ENCODE measurements at regions not wholly inside any gene's neighbourhood (a gene's known extent, or its start where the extent isn't known, plus 50 kb on each side); places are given as distances from the start of the nearest gene placed in this dataset.

DNA sequence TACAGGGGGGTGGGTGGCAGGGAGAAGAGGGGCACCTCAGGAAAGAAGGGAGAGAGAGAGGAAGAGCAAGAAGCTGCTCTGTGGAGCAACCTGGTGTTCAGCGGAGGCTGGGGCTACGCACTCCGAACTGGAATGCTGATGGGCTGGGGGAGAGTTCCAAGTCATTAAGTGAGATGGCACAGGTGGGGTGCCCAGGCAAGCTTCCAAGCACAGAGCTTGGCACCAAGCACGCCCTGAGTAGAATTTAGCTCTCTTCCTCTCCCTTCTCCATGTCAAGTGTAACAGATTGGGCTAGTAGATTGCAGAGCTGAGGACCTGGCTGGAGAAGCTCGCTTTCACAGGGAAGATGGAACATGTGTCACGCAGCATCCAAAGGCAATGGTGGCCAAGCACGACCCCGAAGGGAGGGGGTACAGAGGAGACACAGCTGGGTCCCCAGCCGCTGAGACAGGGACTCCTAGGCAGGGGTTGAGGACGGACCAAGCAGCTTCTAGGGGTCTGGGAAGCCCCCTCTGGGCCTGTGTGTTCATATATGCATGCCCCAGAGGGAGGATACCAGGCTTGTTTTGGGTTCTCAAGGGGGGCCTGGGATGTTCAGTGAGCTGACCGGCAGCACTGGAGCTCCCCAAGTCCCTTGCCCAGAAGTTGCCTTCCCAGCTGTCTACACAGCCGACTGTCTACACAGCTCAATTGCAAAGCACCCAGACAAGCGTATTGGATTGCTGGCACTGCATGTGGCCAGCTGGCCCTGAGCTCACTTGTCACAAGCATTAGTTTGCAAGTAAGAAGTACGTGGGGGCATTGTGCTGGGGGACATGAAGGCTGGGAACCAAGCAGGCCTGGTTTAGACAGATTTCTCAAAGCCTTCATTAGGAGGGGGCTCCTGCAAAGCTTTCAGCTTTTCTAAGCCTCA lies 247.8 kb downstream of the ENGASE start:
- Histone ChIP-seq H3K4me3 (no peak overlapping the region), H3K9me3 (no peaks in the 10 kb centered on the region), H3K27ac (no peak overlapping the region), H3K36me3 (no peaks in the 10 kb centered on the region), H3K4me1 (no peaks in the 10 kb centered on the region), H3K27me3 (peaks cover 0 to 47% (median 2%) of the 10 kb centered on the region in 9 donors)
- DNase-seq, result peak in 1 of 5 donors; percentile 36
- TF ChIP-seq, protein P1, sequence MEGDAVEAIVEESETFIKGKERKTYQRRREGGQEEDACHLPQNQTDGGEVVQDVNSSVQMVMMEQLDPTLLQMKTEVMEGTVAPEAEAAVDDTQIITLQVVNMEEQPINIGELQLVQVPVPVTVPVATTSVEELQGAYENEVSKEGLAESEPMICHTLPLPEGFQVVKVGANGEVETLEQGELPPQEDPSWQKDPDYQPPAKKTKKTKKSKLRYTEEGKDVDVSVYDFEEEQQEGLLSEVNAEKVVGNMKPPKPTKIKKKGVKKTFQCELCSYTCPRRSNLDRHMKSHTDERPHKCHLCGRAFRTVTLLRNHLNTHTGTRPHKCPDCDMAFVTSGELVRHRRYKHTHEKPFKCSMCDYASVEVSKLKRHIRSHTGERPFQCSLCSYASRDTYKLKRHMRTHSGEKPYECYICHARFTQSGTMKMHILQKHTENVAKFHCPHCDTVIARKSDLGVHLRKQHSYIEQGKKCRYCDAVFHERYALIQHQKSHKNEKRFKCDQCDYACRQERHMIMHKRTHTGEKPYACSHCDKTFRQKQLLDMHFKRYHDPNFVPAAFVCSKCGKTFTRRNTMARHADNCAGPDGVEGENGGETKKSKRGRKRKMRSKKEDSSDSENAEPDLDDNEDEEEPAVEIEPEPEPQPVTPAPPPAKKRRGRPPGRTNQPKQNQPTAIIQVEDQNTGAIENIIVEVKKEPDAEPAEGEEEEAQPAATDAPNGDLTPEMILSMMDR (IDR thresholded peaks at IDR 0.05), result no peak
- no peak for TF ChIP-seq POLR2A (IDR thresholded peaks at IDR 0.05)
- 64 to 76% (median 69%) methylated on average over 13 to 14 of the region's 14 CpGs for WGBS, 4 donors
- intact Hi-C loops (cut with DNase I), result loop anchor here in 1 of 10 donors (10.0 kb wide), 1 partner anchor 58 kb away; no protein-coding TSS in a partner anchor
- ATAC-seq, result no peak

GRCh38 chr17:79320331-79320730 lies 245.7 kb downstream of the ENGASE start:
- H3K9me3 ChIP-seq, result no peaks in the 10 kb centered on the region
- no peak overlapping the region for H3K4me3 ChIP-seq
- no peak for DNase-seq
- no peak for TF ChIP-seq POLR2A (IDR thresholded peaks at IDR 0.05)
- TF ChIP-seq, protein P1 (IDR thresholded peaks at IDR 0.05), result no peak
- H3K36me3 ChIP-seq, result no peaks in the 10 kb centered on the region
- 61 to 71% (median 65%) methylated on average over 7 of the region's 7 CpGs for WGBS, 4 donors
- no peak overlapping the region for H3K27ac ChIP-seq
- no peaks in the 10 kb centered on the region for H3K4me1 ChIP-seq
- intact Hi-C loops (cut with DNase I), result loop anchor here in 1 of 10 donors (10.0 kb wide), 1 partner anchor 56 kb away; no protein-coding TSS in a partner anchor
- no peak for ATAC-seq
- peaks cover 0 to 57% (median 16%) of the 10 kb centered on the region in 9 donors for H3K27me3 ChIP-seq

DNA sequence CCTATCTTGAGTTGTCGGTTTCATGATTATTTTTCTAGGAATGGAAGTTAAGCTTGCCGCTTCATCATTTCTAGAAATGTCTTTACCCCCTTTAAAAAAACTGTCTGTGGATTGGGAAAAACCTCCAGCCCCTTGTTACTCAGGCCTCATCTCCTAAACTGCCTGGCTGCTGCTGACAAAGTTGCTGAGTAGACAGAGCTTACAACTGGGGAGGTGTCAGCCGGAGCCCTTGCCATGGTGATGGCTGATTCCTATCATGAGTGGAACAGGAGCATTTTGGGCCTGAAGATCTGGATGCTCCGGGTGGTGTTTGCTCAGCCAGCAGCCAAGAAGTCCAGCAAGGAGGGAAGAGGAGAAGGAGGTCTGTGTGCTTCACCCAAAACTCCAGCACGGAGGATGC lies 243.3 kb downstream of the ENGASE start:
- H3K4me3 ChIP-seq, result no peak overlapping the region
- intact Hi-C loops (cut with DNase I), result no loop called here
- no peak for ATAC-seq
- H3K27me3 ChIP-seq, result peaks cover 0 to 59% (median 25%) of the 10 kb centered on the region in 9 donors
- DNase-seq, result no peak
- no peaks in the 10 kb centered on the region for H3K36me3 ChIP-seq
- H3K27ac ChIP-seq, result no peak overlapping the region
- H3K9me3 ChIP-seq, result no peaks in the 10 kb centered on the region
- no peak for TF ChIP-seq POLR2A (IDR thresholded peaks at IDR 0.05)
- TF ChIP-seq, protein P1 (IDR thresholded peaks at IDR 0.05), result no peak
- H3K4me1 ChIP-seq, result no peaks in the 10 kb centered on the region
- 79 to 90% (median 80%) methylated on average over 5 of the region's 5 CpGs for WGBS, 4 donors

- peaks cover 0 to 58% (median 25%) of the 10 kb centered on the region in 9 donors for H3K27me3 ChIP-seq
- no peak for ATAC-seq
- WGBS, 4 donors, result 57 to 73% (median 67%) methylated on average over 6 of the region's 6 CpGs
Observed at GRCh38 chr17:79316805-79317204, 242.2 kb downstream of the ENGASE start.

More at GRCh38 chr17:79316805-79317204, 242.2 kb downstream of the ENGASE start:
- no peak for TF ChIP-seq POLR2A (IDR thresholded peaks at IDR 0.05)
- TF ChIP-seq, protein P1 (IDR thresholded peaks at IDR 0.05), result no peak
- DNase-seq, result no peak
- Histone ChIP-seq H3K9me3 (no peaks in the 10 kb centered on the region), H3K27ac (no peak overlapping the region), H3K4me1 (no peaks in the 10 kb centered on the region), H3K36me3 (no peaks in the 10 kb centered on the region), H3K4me3 (no peak overlapping the region)
- intact Hi-C loops (cut with DNase I), result no loop called here
